ENCODE measurements at regions not wholly inside any gene's neighbourhood (a gene's known extent, or its start where the extent isn't known, plus 50 kb on each side); places are given as distances from the start of the nearest gene placed in this dataset.

DNA sequence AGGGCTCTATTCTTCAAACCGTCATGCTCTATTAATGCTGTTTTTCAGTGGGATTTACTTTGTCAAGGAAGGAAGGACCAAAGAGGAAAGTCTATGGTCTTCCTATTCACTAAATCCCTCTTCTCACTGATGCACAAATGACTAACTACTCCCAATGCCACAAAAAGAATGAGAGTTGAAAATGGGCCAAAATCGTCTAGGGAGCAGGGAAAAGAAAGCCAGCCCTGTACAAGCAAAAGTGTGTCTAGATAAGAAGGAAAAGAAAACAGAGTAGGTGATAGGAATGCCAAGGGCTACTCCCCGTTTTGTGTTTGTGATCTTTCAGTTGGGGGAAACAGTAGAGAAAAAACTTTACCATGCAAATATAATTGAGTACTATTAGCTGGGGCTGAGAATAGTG is 97.2 kb upstream of the TMCO5A start:
- Mint-ChIP-seq H3K9me3 (peaks cover 5% of the 10 kb centered on the region), H3K36me3 (no peaks in the 10 kb centered on the region), H3K4me3 (no peak overlapping the region), H3K27me3 (peaks cover 2% of the 10 kb centered on the region), H3K27ac (no peak overlapping the region), H3K4me1 (no peaks in the 10 kb centered on the region)
- DNase-seq (ENCODE audit: low spot score in 2 of 2) (no peak), ATAC-seq (ENCODE audit: low read depth) (no peak)

DNA sequence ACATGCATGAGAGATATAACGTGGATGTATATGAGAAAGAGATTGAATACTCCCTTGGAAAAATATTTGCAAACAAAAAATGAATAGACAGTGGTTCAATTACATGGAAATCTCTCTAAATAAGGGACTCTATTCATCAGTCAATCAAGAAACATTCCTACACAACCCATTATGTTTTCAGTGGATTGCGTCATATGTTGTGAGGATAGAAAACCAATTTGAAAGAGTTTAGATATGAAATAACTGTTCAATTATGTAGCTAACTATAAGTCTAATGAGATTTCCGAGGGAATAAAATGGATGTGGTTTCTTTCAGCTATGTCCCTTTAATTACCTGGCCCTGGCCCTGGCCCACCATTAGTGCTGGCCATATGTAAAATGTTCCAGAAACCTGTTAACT is 86.7 kb upstream of the TMCO5A start:
- Mint-ChIP-seq H3K9me3 (peaks cover 3% of the 10 kb centered on the region), H3K4me1 (no peaks in the 10 kb centered on the region), H3K27me3 (no peaks in the 10 kb centered on the region), H3K36me3 (no peaks in the 10 kb centered on the region), H3K27ac (no peak overlapping the region), H3K4me3 (no peak overlapping the region)
- DNase-seq (ENCODE audit: low spot score in 2 of 2) (no peak), ATAC-seq (ENCODE audit: low read depth) (no peak)

DNA sequence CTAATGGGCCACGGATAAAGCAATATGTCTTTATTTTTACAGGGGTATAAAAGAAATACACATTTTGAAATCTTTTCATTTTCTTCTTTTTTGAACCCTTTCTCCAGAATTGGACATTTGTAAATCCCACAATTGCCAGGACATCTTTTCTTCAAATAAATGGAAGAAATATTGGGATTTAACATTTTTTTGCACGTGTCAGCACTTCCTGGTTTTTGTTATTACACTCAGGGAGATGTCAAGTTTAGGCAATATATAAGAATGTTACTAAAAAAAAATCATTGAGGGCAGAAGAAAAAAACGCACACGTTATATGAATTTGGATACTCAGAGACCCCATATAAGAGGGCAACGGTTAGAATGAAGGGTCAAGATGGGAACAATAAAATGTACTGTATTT is 78.3 kb upstream of the TMCO5A start:
- Mint-ChIP-seq H3K4me1 (no peaks in the 10 kb centered on the region), H3K9me3 (peaks cover 2% of the 10 kb centered on the region), H3K36me3 (no peaks in the 10 kb centered on the region), H3K27me3 (peaks cover 4% of the 10 kb centered on the region), H3K4me3 (no peak overlapping the region), H3K27ac (no peak overlapping the region)
- ATAC-seq (ENCODE audit: low read depth) (no peak), DNase-seq (ENCODE audit: low spot score in 2 of 2) (no peak)

DNA sequence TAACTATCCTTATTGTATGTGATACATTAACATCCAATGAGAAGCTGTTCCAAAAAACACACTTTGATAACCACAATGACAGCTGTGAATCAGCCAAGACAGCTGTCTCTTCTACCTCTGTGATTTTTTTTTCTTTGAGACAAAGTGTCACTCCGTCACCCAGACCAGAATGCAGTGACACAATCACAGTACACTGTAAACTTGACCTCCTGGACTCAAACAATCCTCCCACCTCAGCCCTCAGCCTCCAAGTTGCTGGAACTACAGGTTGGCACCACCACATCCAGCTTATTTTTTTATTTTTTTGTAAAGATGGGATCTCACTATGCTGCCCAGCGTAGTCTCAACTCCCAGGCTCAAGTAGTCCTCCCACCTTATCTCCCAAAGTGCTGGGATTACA is 73.5 kb upstream of the TMCO5A start:
- peaks cover 2% of the 10 kb centered on the region for H3K9me3 Mint-ChIP-seq
- ATAC-seq (ENCODE audit: low read depth) (no peak), DNase-seq (ENCODE audit: low spot score in 2 of 2) (no peak)
- H3K36me3 Mint-ChIP-seq, result no peaks in the 10 kb centered on the region
- no peaks in the 10 kb centered on the region for H3K27me3 Mint-ChIP-seq
- no peaks in the 10 kb centered on the region for H3K4me1 Mint-ChIP-seq
- no peak overlapping the region for H3K4me3 Mint-ChIP-seq
- H3K27ac Mint-ChIP-seq, result no peak overlapping the region

DNA sequence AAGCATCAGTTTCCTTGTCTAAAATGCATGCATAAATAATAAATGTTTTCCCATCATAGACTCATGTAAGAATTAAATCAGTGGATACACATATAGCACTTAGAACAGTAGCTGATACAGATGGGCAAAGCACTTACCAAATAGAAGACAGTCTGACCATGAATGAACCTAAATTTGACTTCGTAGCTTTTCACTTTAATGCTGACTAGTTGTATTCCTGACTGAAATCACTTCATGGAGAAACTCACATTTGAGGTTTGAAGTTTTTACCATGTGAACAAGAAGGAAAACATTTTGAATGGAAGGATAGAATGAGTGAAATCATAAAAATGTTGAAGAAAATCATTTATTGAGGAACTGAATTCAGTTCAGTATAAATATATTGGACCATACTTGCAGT is 68.8 kb upstream of the TMCO5A start:
- DNase-seq (ENCODE audit: low spot score in 2 of 2) (no peak), ATAC-seq (ENCODE audit: low read depth) (no peak)
- H3K4me3 Mint-ChIP-seq, result no peak overlapping the region
- peaks cover 2% of the 10 kb centered on the region for H3K9me3 Mint-ChIP-seq
- H3K36me3 Mint-ChIP-seq, result no peaks in the 10 kb centered on the region
- H3K27ac Mint-ChIP-seq, result no peak overlapping the region
- no peaks in the 10 kb centered on the region for H3K27me3 Mint-ChIP-seq
- no peaks in the 10 kb centered on the region for H3K4me1 Mint-ChIP-seq

DNA sequence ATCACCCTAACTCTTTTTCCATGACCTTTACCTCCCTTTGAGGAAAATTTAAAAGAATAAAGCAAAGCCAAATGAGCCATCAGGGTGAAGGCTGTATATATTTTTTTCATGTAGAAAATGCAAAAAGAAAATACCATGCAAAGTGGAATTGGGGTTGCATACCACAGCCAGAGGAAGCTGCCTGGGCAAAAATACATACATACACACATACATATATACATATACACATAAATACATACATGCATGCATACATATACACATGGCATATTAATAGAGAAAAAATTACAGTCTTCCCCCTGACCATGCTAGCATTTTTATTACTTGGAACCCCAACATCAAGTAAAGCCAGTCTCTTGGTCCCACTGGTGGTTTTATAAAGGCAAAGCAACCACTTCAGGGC is 63.7 kb upstream of the TMCO5A start:
- Mint-ChIP-seq H3K4me1 (no peaks in the 10 kb centered on the region), H3K27me3 (no peaks in the 10 kb centered on the region), H3K4me3 (no peak overlapping the region), H3K27ac (no peak overlapping the region), H3K9me3 (no peaks in the 10 kb centered on the region), H3K36me3 (no peaks in the 10 kb centered on the region)
- ATAC-seq (ENCODE audit: low read depth) (no peak), DNase-seq (ENCODE audit: low spot score in 2 of 2) (no peak)

DNA sequence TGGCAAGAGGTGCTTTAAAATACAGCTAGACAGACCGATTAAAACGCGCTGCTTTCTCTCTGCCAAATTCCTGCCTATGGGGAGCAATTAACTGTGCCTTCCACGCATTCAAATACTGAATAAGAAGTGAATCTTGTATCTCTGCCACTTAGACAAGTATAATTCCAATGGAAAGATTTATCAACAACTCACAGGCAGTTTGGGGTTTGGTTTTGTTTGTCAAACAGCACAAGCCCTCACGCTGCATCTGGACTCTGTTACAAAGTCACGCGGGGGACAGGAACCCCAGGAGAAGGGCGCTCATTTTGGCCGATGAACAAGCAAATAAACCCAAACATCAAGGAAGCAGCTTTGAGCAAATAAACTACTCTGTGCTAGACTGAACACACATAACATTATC is 61.8 kb upstream of the TMCO5A start:
- Mint-ChIP-seq H3K36me3 (no peaks in the 10 kb centered on the region), H3K27ac (no peak overlapping the region), H3K4me1 (no peaks in the 10 kb centered on the region), H3K27me3 (peaks cover 1% of the 10 kb centered on the region), H3K9me3 (no peaks in the 10 kb centered on the region), H3K4me3 (no peak overlapping the region)
- DNase-seq (ENCODE audit: low spot score in 2 of 2) (no peak), ATAC-seq (ENCODE audit: low read depth) (no peak)

DNA sequence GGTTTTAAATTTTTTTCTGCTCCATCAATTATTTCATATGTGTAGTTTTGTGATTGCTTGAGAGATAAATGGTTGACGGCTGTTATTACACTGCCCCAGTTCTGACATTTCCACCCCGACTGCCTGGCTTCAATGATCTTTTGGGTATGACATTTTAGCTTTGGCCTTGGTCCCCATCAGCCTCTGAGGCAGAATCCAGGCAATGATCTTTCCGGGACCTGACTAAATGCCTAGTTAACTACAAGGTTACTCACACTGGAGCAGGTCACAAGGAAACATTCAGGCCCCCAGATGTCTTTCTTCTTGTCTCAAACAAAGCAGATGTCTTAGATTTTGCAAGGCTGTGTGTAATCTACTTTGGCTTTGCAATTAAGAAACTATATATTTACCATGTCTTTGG is 61.1 kb upstream of the TMCO5A start:
- Mint-ChIP-seq H3K27ac (no peak overlapping the region), H3K4me1 (no peaks in the 10 kb centered on the region), H3K9me3 (no peaks in the 10 kb centered on the region), H3K36me3 (no peaks in the 10 kb centered on the region), H3K27me3 (peaks cover 1% of the 10 kb centered on the region), H3K4me3 (no peak overlapping the region)
- DNase-seq (ENCODE audit: low spot score in 2 of 2) (no peak), ATAC-seq (ENCODE audit: low read depth) (no peak)

DNA sequence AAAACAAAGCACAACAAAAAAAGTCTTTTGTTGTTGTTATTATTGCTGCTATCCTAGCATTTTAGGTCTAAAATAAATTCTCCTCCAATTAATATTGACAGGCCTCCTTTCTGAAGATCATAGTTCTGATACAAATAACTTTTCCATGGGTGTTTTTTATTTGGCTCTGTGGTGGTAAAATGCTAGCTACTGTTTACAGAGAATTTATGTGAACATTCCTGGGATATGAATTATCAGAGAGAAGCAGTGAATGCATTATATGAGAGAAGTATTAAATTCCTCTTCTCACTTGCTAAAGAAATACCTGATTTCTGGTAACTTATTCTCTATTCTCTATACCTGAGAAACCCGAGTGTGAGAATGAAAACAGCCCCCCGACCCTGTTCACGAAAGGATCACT is 57.5 kb upstream of the TMCO5A start:
- no peaks in the 10 kb centered on the region for H3K9me3 Mint-ChIP-seq
- no peaks in the 10 kb centered on the region for H3K36me3 Mint-ChIP-seq
- H3K27ac Mint-ChIP-seq, result no peak overlapping the region
- H3K27me3 Mint-ChIP-seq, result peaks cover 4% of the 10 kb centered on the region
- no peaks in the 10 kb centered on the region for H3K4me1 Mint-ChIP-seq
- DNase-seq (ENCODE audit: low spot score in 2 of 2) (no peak), ATAC-seq (ENCODE audit: low read depth) (no peak)
- no peak overlapping the region for H3K4me3 Mint-ChIP-seq

DNA sequence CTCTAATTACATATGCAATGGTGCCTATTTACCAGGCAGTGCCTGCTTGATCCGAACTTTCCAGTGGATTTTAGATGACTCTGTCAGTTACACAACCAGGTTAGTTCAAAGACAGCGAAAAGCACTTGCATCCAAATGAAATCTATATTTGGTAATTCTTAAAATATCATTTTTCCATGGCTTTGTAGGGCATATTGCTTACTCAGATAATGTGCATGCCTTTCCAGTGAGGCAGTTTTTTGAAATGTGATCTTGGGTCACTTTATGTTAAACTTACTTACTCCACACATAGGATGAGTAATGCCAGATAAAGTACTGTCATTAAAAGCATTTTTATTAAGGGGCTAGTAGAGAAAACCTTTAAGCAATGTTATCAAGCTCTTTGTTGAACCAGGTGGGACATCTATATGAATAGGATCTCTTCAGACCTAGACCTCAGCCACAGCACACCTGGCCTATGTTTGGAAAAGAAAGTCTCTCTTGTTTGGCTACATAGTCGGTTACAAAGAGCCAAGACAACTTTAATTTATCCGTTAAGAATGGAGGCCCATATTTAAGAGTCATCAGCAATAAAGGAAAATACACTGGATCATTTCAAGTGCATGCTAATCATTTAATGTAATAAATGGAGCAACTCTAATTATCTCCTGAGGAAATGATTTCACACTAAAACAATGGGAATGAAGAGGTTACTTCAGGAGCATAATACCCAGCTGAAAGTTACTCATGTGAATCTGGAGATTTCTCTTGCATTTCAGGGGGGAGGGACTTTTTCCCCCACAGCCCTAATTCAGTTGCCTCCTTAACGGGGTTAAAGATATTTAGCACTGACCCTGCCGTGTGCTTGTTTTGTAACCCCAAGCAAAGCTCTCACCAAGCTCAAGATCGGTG is 56.3 kb upstream of the TMCO5A start:
- ATAC-seq (ENCODE audit: low read depth), result no peak
- H3K4me3 Mint-ChIP-seq, result no peak overlapping the region

DNA sequence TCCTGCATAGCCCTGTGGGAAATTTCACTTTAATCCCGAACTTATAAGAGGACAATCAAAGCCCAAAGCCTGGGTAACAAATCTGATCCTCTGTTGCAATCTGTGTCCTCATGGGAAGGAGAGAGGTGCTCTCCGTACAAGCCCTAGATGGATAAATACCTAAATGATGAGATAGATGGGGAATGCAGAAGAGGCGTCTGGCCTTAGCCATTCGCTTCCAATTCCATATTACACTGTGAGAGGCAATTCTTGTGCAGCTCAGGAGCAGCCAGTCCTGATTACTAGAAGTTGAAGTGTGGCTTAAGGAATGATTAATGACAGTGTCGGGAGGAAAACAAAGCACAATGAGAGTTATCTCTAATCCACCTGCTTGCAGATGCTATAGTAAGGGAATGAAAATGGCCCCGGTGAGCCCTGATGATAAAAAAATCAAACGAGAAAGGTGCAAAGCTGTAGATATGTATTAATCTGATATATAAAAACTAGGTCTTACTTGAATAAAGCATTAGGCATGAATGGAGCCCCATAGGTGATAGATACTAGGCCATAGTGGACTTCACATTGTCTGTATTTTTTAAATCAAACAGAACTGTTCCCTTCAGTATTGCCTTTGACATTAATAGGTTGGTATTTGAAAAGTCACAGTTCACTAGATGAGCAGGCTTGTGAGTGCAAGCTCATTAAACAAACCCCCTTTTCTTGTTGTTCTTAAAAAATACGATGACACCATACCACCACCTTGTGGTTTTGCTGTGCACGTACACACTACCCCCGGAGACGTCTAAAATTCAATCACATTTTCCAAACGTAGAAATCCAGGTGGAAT is 54.2 kb upstream of the TMCO5A start:
- Mint-ChIP-seq H3K4me1 (no peaks in the 10 kb centered on the region), H3K36me3 (no peaks in the 10 kb centered on the region), H3K27ac (no peak overlapping the region), H3K27me3 (peaks cover 8% of the 10 kb centered on the region), H3K4me3 (no peak overlapping the region), H3K9me3 (no peaks in the 10 kb centered on the region)
- ATAC-seq (ENCODE audit: low read depth), result no peak
- DNase-seq (ENCODE audit: low spot score in 2 of 2), result no peak

More for the DNA sequence above, 56.3 kb upstream of the TMCO5A start:
- Mint-ChIP-seq H3K9me3 (no peaks in the 10 kb centered on the region), H3K27me3 (peaks cover 6% of the 10 kb centered on the region), H3K27ac (no peak overlapping the region), H3K4me1 (no peaks in the 10 kb centered on the region), H3K36me3 (no peaks in the 10 kb centered on the region)
- DNase-seq (ENCODE audit: low spot score in 2 of 2), result no peak

DNA sequence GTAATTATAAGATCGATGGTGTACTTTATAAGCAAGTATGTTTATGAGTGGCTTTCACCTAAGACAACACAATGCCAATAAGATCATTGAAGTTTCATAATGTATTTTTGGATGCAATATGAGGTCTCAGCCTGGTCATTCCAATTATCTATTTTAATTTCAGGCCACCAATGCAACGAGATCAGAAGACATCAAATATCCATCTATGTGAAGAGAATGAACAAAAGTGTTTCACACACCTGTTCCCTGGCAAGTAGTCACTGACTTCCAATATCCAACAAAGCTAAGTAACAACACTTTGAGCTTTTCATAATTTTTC is 53.6 kb upstream of the TMCO5A start:
- ATAC-seq (ENCODE audit: low read depth) (no peak), DNase-seq (ENCODE audit: low spot score in 2 of 2) (no peak)
- Mint-ChIP-seq H3K27ac (no peak overlapping the region), H3K9me3 (no peaks in the 10 kb centered on the region), H3K27me3 (peaks cover 8% of the 10 kb centered on the region), H3K36me3 (no peaks in the 10 kb centered on the region), H3K4me1 (no peaks in the 10 kb centered on the region), H3K4me3 (no peak overlapping the region)

DNA sequence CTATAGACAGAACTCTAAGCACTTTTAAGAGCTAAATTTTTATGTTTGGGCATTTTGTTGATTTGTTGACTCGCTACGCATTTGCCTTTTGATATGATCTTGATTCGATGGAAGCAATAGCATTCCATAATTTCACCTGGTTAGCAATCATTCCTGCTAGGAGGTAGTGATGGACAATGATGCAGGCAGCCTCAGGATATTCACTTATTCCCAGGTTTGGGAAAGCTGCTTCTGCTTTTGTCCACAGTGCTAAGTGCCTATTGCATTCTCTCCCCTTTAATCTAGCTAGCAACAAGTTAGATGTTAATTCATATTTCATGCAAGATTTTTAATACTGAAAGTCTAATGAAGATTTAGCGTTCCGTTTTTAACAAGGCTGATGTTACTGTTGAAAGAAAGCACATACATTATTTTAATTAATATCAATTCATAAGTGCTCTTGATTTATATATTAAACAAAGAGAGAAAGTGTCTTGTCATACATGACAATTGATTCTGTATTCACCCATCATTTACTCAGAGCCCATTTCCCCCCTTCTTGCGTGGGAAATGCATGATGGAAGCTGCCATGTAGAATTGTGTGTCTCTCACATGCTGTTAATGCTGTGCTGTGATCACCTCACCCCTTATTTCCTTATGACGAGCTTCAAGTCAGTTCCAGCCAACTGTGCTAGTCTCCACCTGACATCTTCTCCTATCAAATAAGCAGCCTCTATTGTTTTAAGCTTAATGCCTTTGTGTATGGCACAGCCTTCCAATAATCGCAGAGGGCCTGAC is 53.0 kb upstream of the TMCO5A start:
- Mint-ChIP-seq H3K9me3 (no peaks in the 10 kb centered on the region), H3K36me3 (no peaks in the 10 kb centered on the region), H3K27ac (no peak overlapping the region), H3K27me3 (peaks cover 7% of the 10 kb centered on the region), H3K4me1 (no peaks in the 10 kb centered on the region), H3K4me3 (no peak overlapping the region)
- no peak for DNase-seq (ENCODE audit: low spot score in 2 of 2)
- no peak for ATAC-seq (ENCODE audit: low read depth)

DNA sequence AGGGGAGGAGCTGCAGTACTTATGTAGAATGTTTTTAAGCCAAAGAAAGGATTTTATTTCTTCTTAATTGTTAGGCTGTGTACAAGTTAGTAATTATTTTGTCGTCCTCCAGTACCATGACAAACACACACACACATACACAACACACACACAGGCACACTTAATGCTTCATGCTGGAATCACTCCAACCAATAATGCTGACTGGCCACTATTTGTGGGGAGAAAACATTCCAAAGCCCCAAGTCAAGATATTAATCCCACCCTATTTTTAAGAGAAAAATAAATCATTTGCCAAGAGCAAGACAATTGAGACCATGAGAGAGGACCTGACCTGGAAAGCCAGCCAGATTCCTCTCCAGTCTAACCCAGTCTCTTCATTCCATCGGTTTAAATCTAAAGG is 51.8 kb upstream of the TMCO5A start:
- Mint-ChIP-seq H3K4me3 (no peak overlapping the region), H3K36me3 (no peaks in the 10 kb centered on the region), H3K4me1 (no peaks in the 10 kb centered on the region), H3K27ac (no peak overlapping the region), H3K9me3 (no peaks in the 10 kb centered on the region), H3K27me3 (peaks cover 8% of the 10 kb centered on the region)
- no peak for DNase-seq (ENCODE audit: low spot score in 2 of 2)
- no peak for ATAC-seq (ENCODE audit: low read depth)
